Activated CD4-positive, alpha-beta memory T cell treated with anti-CD3 and anti-CD28 coated beads for 36 hours (primary cell): ENCODE measurements at regions not wholly inside any gene's neighbourhood (a gene's known extent, or its start where the extent isn't known, plus 50 kb on each side); places are given as distances from the start of the nearest gene placed in this dataset.

ENCODE experiments used
- CTCF ChIA-PET: fragments of 350-600 bp; sonication (Branson Sonifier 250); formaldehyde crosslinking; loops from one replicate; lab custom pipeline; 2021; ENCODE audit warnings: antibody characterized with exemption, inconsistent platforms; lab: Charles Lee
- POLR2A ChIA-PET: fragments of 350-600 bp; sonication (Branson Sonifier 250); formaldehyde crosslinking; loops from one replicate; lab custom pipeline; 2021; ENCODE audit warnings: antibody characterized with exemption; lab: Charles Lee
- DNase-seq: peaks from one replicate; pipeline ENCODE4 v3.0.0-alpha.2; 2020
- H3K27ac Mint-ChIP-seq: one replicate; pipeline ENCODE4 v1.8.0; 2021; ENCODE audit warnings: mixed read lengths
- H3K27me3 Mint-ChIP-seq: one replicate; pipeline ENCODE4 v1.8.0; 2021; ENCODE audit warnings: mixed read lengths
- H3K36me3 Mint-ChIP-seq: one replicate; pipeline ENCODE4 v1.8.0; 2021; ENCODE audit warnings: mixed read lengths
- H3K4me1 Mint-ChIP-seq: one replicate; pipeline ENCODE4 v1.8.0; 2021; ENCODE audit warnings: low read depth, mixed read lengths
- H3K4me3 Mint-ChIP-seq: one replicate; pipeline ENCODE4 v1.8.0; 2021; ENCODE audit warnings: mild to moderate bottlenecking, mixed read lengths
- H3K9me3 Mint-ChIP-seq: one replicate; pipeline ENCODE4 v1.8.0; 2021; ENCODE audit warnings: mixed read lengths
- intact Hi-C: fragments of 100-400 bp; cut with micrococcal nuclease; formaldehyde crosslinking; loops from one replicate; pipeline ENCODE4 v1.15.1; 2023

GRCh38 chr18:44134447-44134846, 546.2 kb upstream of the SETBP1 start:
- ChIA-PET POLR2A (no interaction called here), CTCF (no interaction called here)
- Mint-ChIP-seq H3K27ac (no peak overlapping the region), H3K9me3 (peaks cover 10% of the 10 kb centered on the region), H3K27me3 (no peaks in the 10 kb centered on the region), H3K36me3 (no peaks in the 10 kb centered on the region), H3K4me1 (no peaks in the 10 kb centered on the region), H3K4me3 (no peak overlapping the region)
- no peak for DNase-seq
- intact Hi-C loops, result loop anchor here (10.0 kb wide), 1 partner anchor 1080 kb away; no protein-coding TSS in a partner anchor

DNA sequence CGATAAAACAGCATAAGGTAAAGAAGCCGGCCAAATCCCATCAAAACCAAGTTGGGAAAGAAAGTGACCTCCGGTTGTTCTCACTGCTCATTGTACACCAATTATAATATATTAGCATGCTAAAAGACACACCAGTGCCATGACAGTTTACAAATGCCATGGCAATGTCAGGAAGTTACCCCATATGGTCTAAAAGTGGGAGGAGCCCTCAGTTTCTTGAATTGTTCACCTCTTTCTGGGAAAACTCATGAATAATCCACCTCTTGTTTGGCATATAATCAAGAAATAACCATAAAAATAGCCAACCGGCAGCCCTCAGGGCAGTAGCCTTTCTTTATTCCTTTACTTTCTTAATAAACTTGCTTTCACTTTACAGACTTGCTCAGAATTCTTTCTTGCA, 544.9 kb upstream of the SETBP1 start:
- Mint-ChIP-seq H3K36me3 (no peaks in the 10 kb centered on the region), H3K27ac (no peak overlapping the region), H3K9me3 (peaks cover 10% of the 10 kb centered on the region), H3K27me3 (no peaks in the 10 kb centered on the region), H3K4me3 (no peak overlapping the region), H3K4me1 (no peaks in the 10 kb centered on the region)
- intact Hi-C loops, result loop anchor here (10.0 kb wide), 1 partner anchor 1079 kb away; no protein-coding TSS in a partner anchor
- ChIA-PET POLR2A (no interaction called here), CTCF (no interaction called here)
- DNase-seq, result no peak

DNA sequence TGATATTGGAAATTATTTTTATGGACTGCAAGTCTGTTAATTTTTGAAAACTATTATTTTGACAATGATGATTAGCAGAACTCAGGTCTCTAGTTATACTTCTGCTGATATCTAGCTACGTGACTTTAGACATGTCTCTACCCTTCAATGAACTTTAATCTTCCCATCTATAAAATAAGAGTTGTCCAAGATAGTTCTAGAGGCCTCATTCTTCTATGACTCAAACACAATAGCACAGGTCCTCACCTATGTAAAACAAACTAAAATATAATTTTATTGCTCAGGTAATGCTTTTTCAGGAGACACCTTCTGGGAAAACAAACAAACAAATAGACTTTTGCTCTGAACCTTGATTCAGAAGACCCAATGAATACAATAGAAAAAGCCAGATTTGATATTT, 544.4 kb upstream of the SETBP1 start:
- intact Hi-C loops, result loop anchor here (10.0 kb wide), 1 partner anchor 1078 kb away; no protein-coding TSS in a partner anchor
- ChIA-PET POLR2A (no interaction called here), CTCF (no interaction called here)
- no peaks in the 10 kb centered on the region for H3K4me1 Mint-ChIP-seq
- DNase-seq, result no peak
- no peaks in the 10 kb centered on the region for H3K36me3 Mint-ChIP-seq
- no peaks in the 10 kb centered on the region for H3K27me3 Mint-ChIP-seq
- H3K27ac Mint-ChIP-seq, result no peak overlapping the region
- peaks cover 10% of the 10 kb centered on the region for H3K9me3 Mint-ChIP-seq
- no peak overlapping the region for H3K4me3 Mint-ChIP-seq

DNA sequence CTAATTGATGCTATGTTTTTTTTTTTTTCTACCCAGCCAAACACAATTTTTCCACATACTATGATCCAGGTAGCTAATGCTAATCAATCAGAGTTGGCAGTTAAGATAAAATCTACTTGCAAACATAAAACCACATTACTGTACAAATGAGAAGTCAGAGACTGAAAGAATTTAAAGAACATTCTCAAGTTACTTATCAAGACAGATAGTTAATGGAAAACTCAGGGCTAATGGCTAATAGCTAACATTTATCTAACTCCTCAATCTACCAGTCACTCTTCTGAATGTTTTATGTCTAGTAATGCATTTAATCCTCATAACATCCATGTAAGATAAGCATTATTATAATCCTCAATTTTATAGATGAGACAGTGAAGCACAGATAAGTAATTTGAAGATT, 537.6 kb upstream of the SETBP1 start:
- H3K27me3 Mint-ChIP-seq, result no peaks in the 10 kb centered on the region
- ChIA-PET POLR2A (no interaction called here), CTCF (no interaction called here)
- H3K27ac Mint-ChIP-seq, result no peak overlapping the region
- H3K36me3 Mint-ChIP-seq, result no peaks in the 10 kb centered on the region
- peaks cover 6% of the 10 kb centered on the region for H3K9me3 Mint-ChIP-seq
- no peaks in the 10 kb centered on the region for H3K4me1 Mint-ChIP-seq
- H3K4me3 Mint-ChIP-seq, result no peak overlapping the region
- intact Hi-C loops, result no loop called here
- DNase-seq, result no peak

DNA sequence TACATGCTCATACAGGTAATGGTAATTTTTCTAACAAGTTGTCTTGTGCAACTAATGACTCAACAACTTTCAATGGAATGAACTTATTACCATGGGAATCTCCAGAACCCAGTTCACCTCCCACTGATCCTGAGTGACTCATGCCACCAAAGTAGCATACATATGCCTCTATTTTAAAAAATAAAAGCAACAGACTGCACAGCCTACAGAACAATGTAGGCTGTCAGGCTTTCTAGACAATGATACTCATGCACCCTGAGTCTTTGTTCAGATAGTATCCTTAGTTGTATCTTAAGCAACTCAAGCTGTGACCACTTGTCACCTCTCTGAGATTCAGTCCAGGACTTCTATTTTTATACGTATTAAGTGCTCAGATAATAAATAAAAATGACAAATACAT, 531.0 kb upstream of the SETBP1 start:
- CTCF ChIA-PET, result no interaction called here
- H3K4me1 Mint-ChIP-seq, result no peaks in the 10 kb centered on the region
- POLR2A ChIA-PET, result no interaction called here
- intact Hi-C loops, result no loop called here
- no peaks in the 10 kb centered on the region for H3K27me3 Mint-ChIP-seq
- no peaks in the 10 kb centered on the region for H3K36me3 Mint-ChIP-seq
- peaks cover 8% of the 10 kb centered on the region for H3K9me3 Mint-ChIP-seq
- DNase-seq, result no peak
- H3K4me3 Mint-ChIP-seq, result no peak overlapping the region
- H3K27ac Mint-ChIP-seq, result no peak overlapping the region

- intact Hi-C loops, result no loop called here
- CTCF ChIA-PET, result no interaction called here
These were observed 526.7 kb upstream of the SETBP1 start for GRCh38 chr18:44153981-44154380.

DNA sequence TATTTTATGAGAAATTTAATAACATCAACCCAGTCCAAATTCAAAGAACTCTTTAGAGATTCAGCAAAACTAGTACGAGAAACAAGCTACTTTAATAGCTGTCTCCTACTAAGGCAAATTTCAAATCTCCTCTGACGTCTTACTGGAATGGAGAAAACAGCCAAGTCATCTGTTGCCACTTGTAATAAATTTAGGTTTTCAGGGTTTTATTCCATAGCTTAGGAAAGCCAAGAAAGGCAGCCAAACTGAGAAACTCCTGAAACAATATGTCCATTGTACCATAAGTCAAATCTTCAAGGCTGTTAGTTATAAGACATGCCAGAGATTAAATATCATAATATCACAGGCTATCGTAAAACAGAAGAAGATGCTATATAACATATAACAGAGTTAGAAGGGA, 524.6 kb upstream of the SETBP1 start:
- H3K4me3 Mint-ChIP-seq, result no peak overlapping the region
- CTCF ChIA-PET, result no interaction called here
- no peaks in the 10 kb centered on the region for H3K36me3 Mint-ChIP-seq
- intact Hi-C loops, result no loop called here
- POLR2A ChIA-PET, result no interaction called here
- no peaks in the 10 kb centered on the region for H3K4me1 Mint-ChIP-seq
- H3K9me3 Mint-ChIP-seq, result peaks cover 5% of the 10 kb centered on the region
- no peak overlapping the region for H3K27ac Mint-ChIP-seq
- H3K27me3 Mint-ChIP-seq, result no peaks in the 10 kb centered on the region
- DNase-seq, result no peak

More at GRCh38 chr18:44153981-44154380, 526.7 kb upstream of the SETBP1 start:
- POLR2A ChIA-PET, result no interaction called here
- Mint-ChIP-seq H3K9me3 (peaks cover 2% of the 10 kb centered on the region), H3K4me3 (no peak overlapping the region), H3K4me1 (no peaks in the 10 kb centered on the region), H3K36me3 (no peaks in the 10 kb centered on the region), H3K27me3 (no peaks in the 10 kb centered on the region), H3K27ac (no peak overlapping the region)
- DNase-seq, result no peak

GRCh38 chr18:44156776-44157335, 523.8 kb upstream of the SETBP1 start:
- Mint-ChIP-seq H3K36me3 (no peaks in the 10 kb centered on the region), H3K27ac (no peak overlapping the region), H3K27me3 (no peaks in the 10 kb centered on the region), H3K4me3 (no peak overlapping the region), H3K4me1 (no peaks in the 10 kb centered on the region), H3K9me3 (peaks cover 5% of the 10 kb centered on the region)
- CTCF ChIA-PET, result no interaction called here
- POLR2A ChIA-PET, result no interaction called here
- DNase-seq, result no peak
- intact Hi-C loops, result no loop called here

GRCh38 chr18:44170208-44170880, 510.3 kb upstream of the SETBP1 start:
- DNase-seq, result no peak
- no peak overlapping the region for H3K27ac Mint-ChIP-seq
- POLR2A ChIA-PET, result no interaction called here
- CTCF ChIA-PET, result no interaction called here
- intact Hi-C loops, result no loop called here
- H3K4me1 Mint-ChIP-seq, result no peaks in the 10 kb centered on the region
- no peaks in the 10 kb centered on the region for H3K27me3 Mint-ChIP-seq
- no peak overlapping the region for H3K4me3 Mint-ChIP-seq
- H3K9me3 Mint-ChIP-seq, result peaks cover 11% of the 10 kb centered on the region
- no peaks in the 10 kb centered on the region for H3K36me3 Mint-ChIP-seq

- Mint-ChIP-seq H3K4me3 (no peak overlapping the region), H3K27me3 (no peaks in the 10 kb centered on the region), H3K4me1 (no peaks in the 10 kb centered on the region), H3K27ac (no peak overlapping the region), H3K36me3 (no peaks in the 10 kb centered on the region), H3K9me3 (peaks cover 11% of the 10 kb centered on the region)
- ChIA-PET POLR2A (no interaction called here), CTCF (no interaction called here)
- intact Hi-C loops, result no loop called here
- DNase-seq, result no peak
These were observed 509.4 kb upstream of the SETBP1 start for GRCh38 chr18:44171301-44171700.

- H3K36me3 Mint-ChIP-seq, result no peaks in the 10 kb centered on the region
- intact Hi-C loops, result no loop called here
These were observed 504.8 kb upstream of the SETBP1 start for GRCh38 chr18:44175891-44176290.

DNA sequence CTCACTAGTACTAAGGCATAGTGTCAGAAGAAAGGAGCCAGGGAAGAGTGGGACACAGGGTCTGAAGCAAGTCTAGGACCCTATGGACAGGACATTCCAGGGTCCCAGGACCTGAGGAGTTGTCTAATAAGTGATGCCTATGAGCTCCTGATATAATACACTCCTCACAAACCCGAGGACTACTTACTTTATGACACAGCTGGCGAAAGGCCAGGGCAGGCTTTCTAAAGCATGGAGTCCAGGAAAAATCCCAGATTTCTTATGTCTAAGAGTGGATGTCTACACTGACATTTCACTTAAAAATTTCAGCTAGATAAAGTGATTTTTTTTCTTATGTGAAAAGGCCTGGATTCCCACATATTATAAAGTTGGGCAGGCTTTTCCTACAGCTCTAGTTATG, 502.2 kb upstream of the SETBP1 start:
- Mint-ChIP-seq H3K9me3 (peaks cover 3% of the 10 kb centered on the region), H3K4me3 (no peak overlapping the region), H3K4me1 (no peaks in the 10 kb centered on the region), H3K27ac (no peak overlapping the region), H3K36me3 (no peaks in the 10 kb centered on the region), H3K27me3 (no peaks in the 10 kb centered on the region)
- intact Hi-C loops, result no loop called here
- ChIA-PET POLR2A (no interaction called here), CTCF (no interaction called here)
- DNase-seq, result no peak

More at GRCh38 chr18:44175891-44176290, 504.8 kb upstream of the SETBP1 start:
- no peaks in the 10 kb centered on the region for H3K4me1 Mint-ChIP-seq
- CTCF ChIA-PET, result no interaction called here
- POLR2A ChIA-PET, result no interaction called here
- peaks cover 11% of the 10 kb centered on the region for H3K9me3 Mint-ChIP-seq
- no peak for DNase-seq
- H3K4me3 Mint-ChIP-seq, result no peak overlapping the region
- no peak overlapping the region for H3K27ac Mint-ChIP-seq
- H3K27me3 Mint-ChIP-seq, result no peaks in the 10 kb centered on the region

- H3K4me1 Mint-ChIP-seq, result no peaks in the 10 kb centered on the region
- no peaks in the 10 kb centered on the region for H3K27me3 Mint-ChIP-seq
- H3K9me3 Mint-ChIP-seq, result no peaks in the 10 kb centered on the region
- DNase-seq, result no peak
- no peak overlapping the region for H3K27ac Mint-ChIP-seq
- ChIA-PET POLR2A (no interaction called here), CTCF (no interaction called here)
- no peaks in the 10 kb centered on the region for H3K36me3 Mint-ChIP-seq
- intact Hi-C loops, result no loop called here
- H3K4me3 Mint-ChIP-seq, result no peak overlapping the region
These were observed 501.0 kb upstream of the SETBP1 start for GRCh38 chr18:44179693-44180092.
